ENCODE measurements at regions not wholly inside any gene's neighbourhood (a gene's known extent, or its start where the extent isn't known, plus 50 kb on each side); places are given as distances from the start of the nearest gene placed in this dataset.

- TF ChIP-seq ZNF768 (CRISPR knock-in tag; IDR thresholded peaks at IDR 0.05) (no peak), ERF (CRISPR knock-in tag; IDR thresholded peaks at IDR 0.05) (no peak), MAF1 (CRISPR knock-in tag; IDR thresholded peaks at IDR 0.05; ENCODE audit: borderline replicate concordance) (no peak), ZNF503 (CRISPR knock-in tag; IDR thresholded peaks at IDR 0.05) (no peak), EP300 (IDR thresholded peaks at IDR 0.05; ENCODE audit: low read depth in 2 of 2, low read length in 2 of 2) (no peak), EP300 (CRISPR knock-in tag; IDR thresholded peaks at IDR 0.05; ENCODE audit: borderline replicate concordance) (no peak), GLI4 (CRISPR knock-in tag; IDR thresholded peaks at IDR 0.05; ENCODE audit: borderline replicate concordance) (no peak), ELF1 (CRISPR knock-in tag; IDR thresholded peaks at IDR 0.05) (no peak)
- TF ChIP-seq, protein P1, sequence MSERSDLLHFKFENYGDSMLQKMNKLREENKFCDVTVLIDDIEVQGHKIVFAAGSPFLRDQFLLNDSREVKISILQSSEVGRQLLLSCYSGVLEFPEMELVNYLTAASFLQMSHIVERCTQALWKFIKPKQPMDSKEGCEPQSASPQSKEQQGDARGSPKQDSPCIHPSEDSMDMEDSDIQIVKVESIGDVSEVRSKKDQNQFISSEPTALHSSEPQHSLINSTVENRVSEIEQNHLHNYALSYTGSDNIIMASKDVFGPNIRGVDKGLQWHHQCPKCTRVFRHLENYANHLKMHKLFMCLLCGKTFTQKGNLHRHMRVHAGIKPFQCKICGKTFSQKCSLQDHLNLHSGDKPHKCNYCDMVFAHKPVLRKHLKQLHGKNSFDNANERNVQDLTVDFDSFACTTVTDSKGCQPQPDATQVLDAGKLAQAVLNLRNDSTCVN (CRISPR knock-in tag; IDR thresholded peaks at IDR 0.05; ENCODE audit: borderline replicate concordance) = no peak
Measured at GRCh38 chr4:160877087-160877790, 1286.6 kb downstream of the FSTL5 start.
